HL-60/S4 treated with phorbol 12-myristate 13-acetate at 8.2 ng/mL for 4 days and 3 days (cell line): ENCODE measurements at regions not wholly inside any gene's neighbourhood (a gene's known extent, or its start where the extent isn't known, plus 50 kb on each side); places are given as distances from the start of the nearest gene placed in this dataset.

Source experiments
- in situ Hi-C: fragments of 300-500 bp; cut with MboI; formaldehyde crosslinking; loops from 2 replicates; pipeline ENCODE4 v1.15.0; 2022; ENCODE audit warnings: low sequenced_read_pairs

GRCh38 chr12:75589801-75590200, 78.4 kb upstream of the KRR1 start:
- in situ Hi-C loops = no loop called here

- in situ Hi-C loops = no loop called here
Measured at GRCh38 chr12:75587340-75588106, 76.1 kb upstream of the KRR1 start.

GRCh38 chr12:75585330-75585729, 73.9 kb upstream of the KRR1 start:
- in situ Hi-C loops = no loop called here

GRCh38 chr12:75583355-75583754, 71.9 kb upstream of the KRR1 start:
- in situ Hi-C loops = no loop called here

GRCh38 chr12:75581515-75581914, 70.1 kb upstream of the KRR1 start:
- in situ Hi-C loops = no loop called here

- in situ Hi-C loops = no loop called here
Measured at GRCh38 chr12:75579552-75579951, 68.1 kb upstream of the KRR1 start.

GRCh38 chr12:75578546-75578945, 67.1 kb upstream of the KRR1 start:
- in situ Hi-C loops = no loop called here

GRCh38 chr12:75577812-75578211, 66.4 kb upstream of the KRR1 start:
- in situ Hi-C loops = no loop called here

GRCh38 chr12:75571656-75572205, 60.3 kb upstream of the KRR1 start:
- in situ Hi-C loops = no loop called here

- in situ Hi-C loops = no loop called here
Measured at GRCh38 chr12:75571204-75571603, 59.8 kb upstream of the KRR1 start.

GRCh38 chr12:75568801-75569200, 57.4 kb upstream of the KRR1 start:
- in situ Hi-C loops = no loop called here

- in situ Hi-C loops = no loop called here
Measured at GRCh38 chr12:75568393-75568792, 57.0 kb upstream of the KRR1 start.

GRCh38 chr12:75565795-75566194, 54.4 kb upstream of the KRR1 start:
- in situ Hi-C loops = no loop called here

GRCh38 chr12:75564852-75565251, 53.4 kb upstream of the KRR1 start:
- in situ Hi-C loops = no loop called here

GRCh38 chr12:75564398-75564797, 53.0 kb upstream of the KRR1 start:
- in situ Hi-C loops = no loop called here

GRCh38 chr12:75563351-75563750, 51.9 kb upstream of the KRR1 start:
- in situ Hi-C loops = no loop called here

- in situ Hi-C loops = no loop called here
Measured at GRCh38 chr12:75561921-75562320, 50.5 kb upstream of the KRR1 start.
